ENCODE measurements at regions not wholly inside any gene's neighbourhood (a gene's known extent, or its start where the extent isn't known, plus 50 kb on each side); places are given as distances from the start of the nearest gene placed in this dataset.

DNA sequence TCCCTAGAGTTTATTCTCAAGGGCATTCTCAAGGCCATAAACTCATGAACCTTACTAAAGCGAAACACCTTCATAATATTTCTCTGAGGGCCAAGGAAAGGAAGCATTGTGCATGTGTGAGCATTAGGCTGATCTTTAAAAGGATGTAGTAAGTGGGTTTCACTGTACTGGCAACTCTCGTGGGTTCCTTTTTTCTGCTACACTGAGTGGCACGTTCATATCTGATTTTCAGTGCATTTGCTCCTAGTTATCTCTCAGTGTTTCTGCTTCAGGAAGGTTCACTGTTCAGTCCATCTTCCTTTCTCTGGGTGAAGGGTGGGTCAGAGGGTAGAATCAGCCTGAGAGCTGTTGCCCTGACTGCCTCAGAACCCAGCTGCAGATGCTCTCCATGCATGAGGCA, 192.8 kb upstream of the ADGRL2 start:
- H3K79me2 ChIP-seq (ENCODE audit: insufficient read depth, low read length): no peaks in the 10 kb centered on the region
- no peaks in the 10 kb centered on the region for H3K9me3 ChIP-seq (ENCODE audit: insufficient read depth, low read length)
- no peaks in the 10 kb centered on the region for H3K9me2 ChIP-seq (replicated peaks; ENCODE audit: insufficient read depth, low read length)
- H3K36me3 ChIP-seq (ENCODE audit: low read length): no peaks in the 10 kb centered on the region
- H2AFZ ChIP-seq (ENCODE audit: low read depth, low read length, severe bottlenecking): no peak overlapping the region
- H3F3A ChIP-seq (ENCODE audit: insufficient read depth): no peaks in the 10 kb centered on the region
- H3K4me3 ChIP-seq (ENCODE audit: insufficient read depth, low read length, poor library complexity, severe bottlenecking): no peak overlapping the region
- no peaks in the 10 kb centered on the region for H4K20me1 ChIP-seq (ENCODE audit: low read depth, low read length)
- no peaks in the 10 kb centered on the region for H3K27me3 ChIP-seq (ENCODE audit: low read length)
- no peak overlapping the region for H3K9ac ChIP-seq (ENCODE audit: low read length)
- no peak overlapping the region for H3K27ac ChIP-seq (ENCODE audit: low read depth, low read length)
- TF ChIP-seq, protein P1, sequence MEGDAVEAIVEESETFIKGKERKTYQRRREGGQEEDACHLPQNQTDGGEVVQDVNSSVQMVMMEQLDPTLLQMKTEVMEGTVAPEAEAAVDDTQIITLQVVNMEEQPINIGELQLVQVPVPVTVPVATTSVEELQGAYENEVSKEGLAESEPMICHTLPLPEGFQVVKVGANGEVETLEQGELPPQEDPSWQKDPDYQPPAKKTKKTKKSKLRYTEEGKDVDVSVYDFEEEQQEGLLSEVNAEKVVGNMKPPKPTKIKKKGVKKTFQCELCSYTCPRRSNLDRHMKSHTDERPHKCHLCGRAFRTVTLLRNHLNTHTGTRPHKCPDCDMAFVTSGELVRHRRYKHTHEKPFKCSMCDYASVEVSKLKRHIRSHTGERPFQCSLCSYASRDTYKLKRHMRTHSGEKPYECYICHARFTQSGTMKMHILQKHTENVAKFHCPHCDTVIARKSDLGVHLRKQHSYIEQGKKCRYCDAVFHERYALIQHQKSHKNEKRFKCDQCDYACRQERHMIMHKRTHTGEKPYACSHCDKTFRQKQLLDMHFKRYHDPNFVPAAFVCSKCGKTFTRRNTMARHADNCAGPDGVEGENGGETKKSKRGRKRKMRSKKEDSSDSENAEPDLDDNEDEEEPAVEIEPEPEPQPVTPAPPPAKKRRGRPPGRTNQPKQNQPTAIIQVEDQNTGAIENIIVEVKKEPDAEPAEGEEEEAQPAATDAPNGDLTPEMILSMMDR (IDR thresholded peaks at IDR 0.05; ENCODE audit: insufficient read depth, low read length, poor library complexity, severe bottlenecking): no peak
- TF ChIP-seq EZH2phosphoT487 (conservative IDR thresholded peaks at IDR 0.05; ENCODE audit: low read length): no peak
- H3K4me2 ChIP-seq (ENCODE audit: low read depth, low read length, poor library complexity, severe bottlenecking): no peak overlapping the region

DNA sequence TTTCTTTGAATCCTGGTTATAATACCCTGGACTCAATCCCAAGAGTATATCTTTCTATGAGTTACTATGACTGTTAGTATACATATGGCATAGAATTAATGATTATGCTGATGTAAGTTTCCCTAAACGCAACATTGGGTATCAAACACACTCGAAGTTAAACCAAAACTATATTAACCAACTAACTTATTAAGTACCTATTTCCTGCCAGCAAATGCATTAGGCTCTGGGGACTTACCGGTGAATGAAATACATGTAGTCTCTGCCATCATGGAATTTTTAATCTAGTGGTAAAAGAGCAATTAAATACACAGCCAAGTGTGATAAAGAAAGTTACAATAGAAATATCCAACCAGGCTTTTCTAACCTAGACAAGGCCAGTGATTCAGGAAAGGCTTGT, 193.6 kb upstream of the ADGRL2 start:
- Histone ChIP-seq H3F3A (ENCODE audit: insufficient read depth) (no peaks in the 10 kb centered on the region), H2AFZ (ENCODE audit: low read depth, low read length, severe bottlenecking) (no peak overlapping the region), H3K36me3 (ENCODE audit: low read length) (no peaks in the 10 kb centered on the region), H3K9me3 (ENCODE audit: insufficient read depth, low read length) (no peaks in the 10 kb centered on the region), H3K4me3 (ENCODE audit: insufficient read depth, low read length, poor library complexity, severe bottlenecking) (no peak overlapping the region), H3K27ac (ENCODE audit: low read depth, low read length) (no peak overlapping the region), H3K27me3 (ENCODE audit: low read length) (no peaks in the 10 kb centered on the region), H4K20me1 (ENCODE audit: low read depth, low read length) (no peaks in the 10 kb centered on the region), H3K9me2 (replicated peaks; ENCODE audit: insufficient read depth, low read length) (no peaks in the 10 kb centered on the region), H3K9ac (ENCODE audit: low read length) (no peak overlapping the region), H3K4me2 (ENCODE audit: low read depth, low read length, poor library complexity, severe bottlenecking) (no peak overlapping the region), H3K79me2 (ENCODE audit: insufficient read depth, low read length) (no peaks in the 10 kb centered on the region)
- TF ChIP-seq, protein P1 (IDR thresholded peaks at IDR 0.05; ENCODE audit: insufficient read depth, low read length, poor library complexity, severe bottlenecking): no peak
- no peak for TF ChIP-seq EZH2phosphoT487 (conservative IDR thresholded peaks at IDR 0.05; ENCODE audit: low read length)

DNA sequence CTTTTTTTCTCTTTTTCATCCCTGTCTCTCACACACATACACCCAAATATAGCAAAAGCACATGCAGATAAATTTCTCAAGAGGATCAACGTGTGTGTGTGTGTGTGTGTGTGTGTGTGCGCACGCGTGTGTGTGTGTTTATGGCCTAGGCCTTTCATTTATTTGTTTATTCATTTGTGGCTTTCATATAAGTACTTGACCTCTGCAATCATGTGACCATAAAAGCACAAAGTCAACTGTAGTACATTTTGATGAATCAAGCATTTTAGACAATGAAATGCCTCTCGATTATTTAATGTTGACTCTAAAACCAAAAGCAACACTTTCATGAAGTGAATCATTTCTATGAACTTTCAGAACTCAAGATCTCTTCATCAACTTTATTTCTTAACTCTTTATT, 194.1 kb upstream of the ADGRL2 start:
- Histone ChIP-seq H3F3A (ENCODE audit: insufficient read depth) (no peaks in the 10 kb centered on the region), H2AFZ (ENCODE audit: low read depth, low read length, severe bottlenecking) (no peak overlapping the region), H3K36me3 (ENCODE audit: low read length) (no peaks in the 10 kb centered on the region), H3K9ac (ENCODE audit: low read length) (no peak overlapping the region), H3K27ac (ENCODE audit: low read depth, low read length) (no peak overlapping the region), H3K27me3 (ENCODE audit: low read length) (no peaks in the 10 kb centered on the region), H3K4me3 (ENCODE audit: insufficient read depth, low read length, poor library complexity, severe bottlenecking) (no peak overlapping the region), H3K4me2 (ENCODE audit: low read depth, low read length, poor library complexity, severe bottlenecking) (no peak overlapping the region), H4K20me1 (ENCODE audit: low read depth, low read length) (no peaks in the 10 kb centered on the region), H3K79me2 (ENCODE audit: insufficient read depth, low read length) (no peaks in the 10 kb centered on the region), H3K9me2 (replicated peaks; ENCODE audit: insufficient read depth, low read length) (no peaks in the 10 kb centered on the region), H3K9me3 (ENCODE audit: insufficient read depth, low read length) (no peaks in the 10 kb centered on the region)
- TF ChIP-seq EZH2phosphoT487 (conservative IDR thresholded peaks at IDR 0.05; ENCODE audit: low read length): no peak
- TF ChIP-seq, protein P1 (IDR thresholded peaks at IDR 0.05; ENCODE audit: insufficient read depth, low read length, poor library complexity, severe bottlenecking): no peak

Data from SU-DHL-6 (cell line).